ENCODE measurements at regions not wholly inside any gene's neighbourhood (a gene's known extent, or its start where the extent isn't known, plus 50 kb on each side); places are given as distances from the start of the nearest gene placed in this dataset.

- no peak for TF ChIP-seq CTCF (conservative IDR thresholded peaks at IDR 0.05; ENCODE audit: low read depth, low read length)
- no peak for TF ChIP-seq EZH2 (IDR thresholded peaks at IDR 0.05; ENCODE audit: borderline replicate concordance, low read depth, low read length, poor library complexity, severe bottlenecking)
Observed at GRCh38 chr14:35201066-35201465, 78.7 kb downstream of the PRORP start.

All from A673 (cell line).